ENCODE measurements at regions not wholly inside any gene's neighbourhood (a gene's known extent, or its start where the extent isn't known, plus 50 kb on each side); places are given as distances from the start of the nearest gene placed in this dataset.

DNA sequence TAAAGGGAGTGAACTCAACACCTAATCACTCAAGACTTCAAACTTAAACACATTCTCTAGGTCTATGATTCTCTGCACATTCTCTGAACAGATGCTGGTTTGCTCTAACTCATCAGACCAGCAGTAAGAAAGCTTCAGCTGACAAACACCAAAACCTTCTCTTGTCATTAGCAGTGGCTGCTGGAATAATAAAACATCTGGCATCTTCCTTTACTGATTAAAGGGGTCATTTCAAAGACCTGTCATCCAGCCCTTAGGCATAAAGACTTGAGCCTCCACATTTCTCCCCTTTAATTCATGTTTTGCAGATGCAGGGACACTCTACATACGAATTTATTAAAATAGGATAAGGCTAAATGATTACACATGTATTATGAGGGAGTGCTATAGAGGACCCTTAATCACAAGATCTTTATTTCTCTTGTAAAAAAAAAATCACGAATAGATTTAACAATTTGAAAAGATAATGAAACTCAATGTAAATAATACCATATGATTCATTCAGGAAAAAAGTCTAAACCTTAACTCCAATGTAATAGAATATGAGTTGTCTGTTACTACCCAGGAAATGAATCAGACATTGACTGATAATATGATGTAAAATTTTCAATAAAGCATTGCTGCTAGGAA lies 152.4 kb upstream of the GNAI1 start:
- TF ChIP-seq, protein P1, sequence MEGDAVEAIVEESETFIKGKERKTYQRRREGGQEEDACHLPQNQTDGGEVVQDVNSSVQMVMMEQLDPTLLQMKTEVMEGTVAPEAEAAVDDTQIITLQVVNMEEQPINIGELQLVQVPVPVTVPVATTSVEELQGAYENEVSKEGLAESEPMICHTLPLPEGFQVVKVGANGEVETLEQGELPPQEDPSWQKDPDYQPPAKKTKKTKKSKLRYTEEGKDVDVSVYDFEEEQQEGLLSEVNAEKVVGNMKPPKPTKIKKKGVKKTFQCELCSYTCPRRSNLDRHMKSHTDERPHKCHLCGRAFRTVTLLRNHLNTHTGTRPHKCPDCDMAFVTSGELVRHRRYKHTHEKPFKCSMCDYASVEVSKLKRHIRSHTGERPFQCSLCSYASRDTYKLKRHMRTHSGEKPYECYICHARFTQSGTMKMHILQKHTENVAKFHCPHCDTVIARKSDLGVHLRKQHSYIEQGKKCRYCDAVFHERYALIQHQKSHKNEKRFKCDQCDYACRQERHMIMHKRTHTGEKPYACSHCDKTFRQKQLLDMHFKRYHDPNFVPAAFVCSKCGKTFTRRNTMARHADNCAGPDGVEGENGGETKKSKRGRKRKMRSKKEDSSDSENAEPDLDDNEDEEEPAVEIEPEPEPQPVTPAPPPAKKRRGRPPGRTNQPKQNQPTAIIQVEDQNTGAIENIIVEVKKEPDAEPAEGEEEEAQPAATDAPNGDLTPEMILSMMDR (IDR thresholded peaks at IDR 0.05): no peak
- TF ChIP-seq POLR2A (IDR thresholded peaks at IDR 0.05): no peak

All from uterus (tissue), 2 donors.